Lower lobe of right lung (tissue), 2 donors: ENCODE measurements at regions not wholly inside any gene's neighbourhood (a gene's known extent, or its start where the extent isn't known, plus 50 kb on each side); places are given as distances from the start of the nearest gene placed in this dataset.

Experiments
- ATAC-seq, 2 donors: fragments of 200-7000 bp; cut with Tn5 transposase; one replicate each; pipeline ENCODE4 v1.9.1; 2020 to 2022; ENCODE audit warnings: mild to moderate bottlenecking in 2 of 2, moderate library complexity in 2 of 2
- DNase-seq: peaks from one replicate; pipeline ENCODE4 v3.0.0-alpha.2; 2020
- H3K27ac ChIP-seq: fragments of 200-600 bp; one replicate; pipeline ENCODE4 v1.8.0; 2022
- H3K27me3 ChIP-seq: fragments of 200-600 bp; one replicate; pipeline ENCODE4 v1.8.0; 2022; ENCODE audit warnings: low read depth
- H3K36me3 ChIP-seq: fragments of 200-600 bp; one replicate; pipeline ENCODE4 v1.8.0; 2022; ENCODE audit warnings: mild to moderate bottlenecking
- H3K4me1 ChIP-seq: fragments of 200-600 bp; one replicate; pipeline ENCODE4 v1.8.0; 2022
- H3K4me3 ChIP-seq: fragments of 200-600 bp; one replicate; pipeline ENCODE4 v1.8.0; 2022; ENCODE audit warnings: mild to moderate bottlenecking
- H3K9me3 ChIP-seq: fragments of 200-600 bp; one replicate; pipeline ENCODE4 v1.8.0; 2022
- intact Hi-C: fragments of 100-400 bp; cut with DNase I; formaldehyde crosslinking; loops from one replicate; pipeline ENCODE4 v1.11.0; 2022
- TF ChIP-seq, protein P1 (sequence below): fragments of 200-600 bp; IDR thresholded peaks from one replicate; pipeline ENCODE4 v1.8.0; 2022; ENCODE audit warnings: antibody characterized with exemption, mild to moderate bottlenecking
- donor health status: DM: no; HTN: yes; CAD: no; lungs with severe emphysema.

DNA sequence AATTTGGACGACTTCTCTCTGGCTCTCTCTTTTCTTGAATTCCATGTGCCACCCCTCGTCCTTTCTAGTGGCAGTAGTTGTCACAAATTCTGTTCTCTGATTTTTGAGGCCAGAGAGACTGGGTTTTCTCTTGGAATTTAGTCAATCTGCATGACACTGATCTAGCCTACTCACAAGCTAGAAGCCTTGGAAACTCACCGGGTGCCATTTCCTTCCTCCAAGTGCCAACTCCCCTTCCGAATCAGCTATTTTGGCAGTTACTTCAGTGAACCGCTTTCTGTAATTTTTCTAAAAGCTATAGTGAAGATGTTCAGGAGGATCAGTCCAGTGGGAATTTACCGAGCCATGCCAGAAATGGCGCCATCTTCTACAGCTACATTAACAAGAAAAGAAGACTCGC lies 228.9 kb downstream of the PMP22 start:
- Histone ChIP-seq H3K4me1 (peaks cover 8% of the 10 kb centered on the region), H3K36me3 (no peaks in the 10 kb centered on the region), H3K27ac (no peak overlapping the region), H3K4me3 (no peak overlapping the region), H3K9me3 (no peaks in the 10 kb centered on the region), H3K27me3 (no peaks in the 10 kb centered on the region)
- intact Hi-C loops: no loop called here
- TF ChIP-seq, protein P1, sequence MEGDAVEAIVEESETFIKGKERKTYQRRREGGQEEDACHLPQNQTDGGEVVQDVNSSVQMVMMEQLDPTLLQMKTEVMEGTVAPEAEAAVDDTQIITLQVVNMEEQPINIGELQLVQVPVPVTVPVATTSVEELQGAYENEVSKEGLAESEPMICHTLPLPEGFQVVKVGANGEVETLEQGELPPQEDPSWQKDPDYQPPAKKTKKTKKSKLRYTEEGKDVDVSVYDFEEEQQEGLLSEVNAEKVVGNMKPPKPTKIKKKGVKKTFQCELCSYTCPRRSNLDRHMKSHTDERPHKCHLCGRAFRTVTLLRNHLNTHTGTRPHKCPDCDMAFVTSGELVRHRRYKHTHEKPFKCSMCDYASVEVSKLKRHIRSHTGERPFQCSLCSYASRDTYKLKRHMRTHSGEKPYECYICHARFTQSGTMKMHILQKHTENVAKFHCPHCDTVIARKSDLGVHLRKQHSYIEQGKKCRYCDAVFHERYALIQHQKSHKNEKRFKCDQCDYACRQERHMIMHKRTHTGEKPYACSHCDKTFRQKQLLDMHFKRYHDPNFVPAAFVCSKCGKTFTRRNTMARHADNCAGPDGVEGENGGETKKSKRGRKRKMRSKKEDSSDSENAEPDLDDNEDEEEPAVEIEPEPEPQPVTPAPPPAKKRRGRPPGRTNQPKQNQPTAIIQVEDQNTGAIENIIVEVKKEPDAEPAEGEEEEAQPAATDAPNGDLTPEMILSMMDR: no peak
- no peak for ATAC-seq
- no peak for DNase-seq

DNA sequence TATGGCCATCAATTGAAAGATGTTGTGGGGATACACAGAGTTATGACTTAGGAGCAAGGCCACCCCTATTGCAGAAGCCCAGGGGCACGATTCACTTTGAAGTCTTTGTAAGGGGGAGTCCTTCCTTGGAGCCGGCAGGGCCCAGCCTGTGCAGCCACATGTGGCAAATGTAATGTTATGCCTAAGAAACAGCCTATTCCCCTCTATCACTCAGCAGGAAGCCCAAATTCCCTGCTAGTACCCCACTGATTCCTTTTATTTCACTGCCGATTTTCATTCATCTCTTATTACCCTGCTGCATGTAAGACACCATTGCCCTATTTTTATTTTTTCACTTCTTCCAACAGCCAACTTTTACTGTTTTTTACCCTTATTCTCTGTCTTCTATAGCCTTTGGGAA lies 233.2 kb downstream of the PMP22 start:
- ATAC-seq (no peak), DNase-seq (no peak)
- Histone ChIP-seq H3K27ac (no peak overlapping the region), H3K4me3 (no peak overlapping the region), H3K4me1 (no peaks in the 10 kb centered on the region), H3K9me3 (no peaks in the 10 kb centered on the region), H3K36me3 (no peaks in the 10 kb centered on the region), H3K27me3 (no peaks in the 10 kb centered on the region)
- intact Hi-C loops: no loop called here
- TF ChIP-seq, protein P1: no peak

DNA sequence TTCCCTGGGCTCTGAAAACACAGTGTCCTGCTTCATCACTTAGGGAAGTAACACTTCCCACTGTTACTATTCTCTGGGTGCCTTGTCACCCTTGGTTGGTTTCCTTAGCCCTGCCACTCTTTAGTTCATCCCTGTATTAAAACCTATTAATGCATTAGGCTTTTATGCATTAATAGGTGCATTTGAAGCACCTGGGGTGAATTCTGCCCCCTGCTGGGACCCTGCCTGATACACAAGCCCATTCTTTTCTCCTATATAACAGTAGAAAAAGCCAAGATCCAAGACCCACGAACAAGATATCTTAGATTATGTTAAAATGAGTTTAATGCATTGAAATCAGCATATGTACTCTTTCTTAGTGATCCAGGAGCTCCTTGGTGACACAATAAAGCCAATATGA lies 235.7 kb downstream of the PMP22 start:
- TF ChIP-seq, protein P1: no peak
- ATAC-seq (no peak), DNase-seq (no peak)

DNA sequence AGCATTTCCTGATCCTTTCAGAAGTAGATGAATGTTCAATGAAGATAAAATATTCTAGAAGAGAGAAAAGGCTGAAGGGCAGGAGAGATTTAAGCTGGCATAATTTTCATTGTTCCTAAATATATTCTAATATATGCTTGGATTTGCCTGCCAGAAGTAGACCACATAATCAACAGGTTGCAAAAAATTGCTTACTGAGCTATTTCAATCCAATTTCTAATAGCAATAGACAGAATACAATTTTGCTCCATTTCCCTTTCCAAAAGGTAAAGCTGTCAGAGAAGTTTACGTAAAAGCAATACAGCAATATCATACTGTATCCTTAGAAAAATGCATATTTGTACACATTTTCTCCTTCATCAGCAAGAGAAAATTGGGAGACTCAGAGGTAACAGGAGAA lies 237.3 kb downstream of the PMP22 start:
- Histone ChIP-seq H3K9me3 (no peaks in the 10 kb centered on the region), H3K36me3 (no peaks in the 10 kb centered on the region), H3K27me3 (no peaks in the 10 kb centered on the region), H3K4me1 (no peaks in the 10 kb centered on the region), H3K27ac (no peak overlapping the region), H3K4me3 (no peak overlapping the region)
- DNase-seq (no peak), ATAC-seq (no peak)
- TF ChIP-seq, protein P1: no peak
- intact Hi-C loops: no loop called here

More for the DNA sequence above, 235.7 kb downstream of the PMP22 start:
- Histone ChIP-seq H3K27ac (no peak overlapping the region), H3K27me3 (no peaks in the 10 kb centered on the region), H3K36me3 (no peaks in the 10 kb centered on the region), H3K4me3 (no peak overlapping the region), H3K9me3 (no peaks in the 10 kb centered on the region), H3K4me1 (no peaks in the 10 kb centered on the region)
- intact Hi-C loops: no loop called here

DNA sequence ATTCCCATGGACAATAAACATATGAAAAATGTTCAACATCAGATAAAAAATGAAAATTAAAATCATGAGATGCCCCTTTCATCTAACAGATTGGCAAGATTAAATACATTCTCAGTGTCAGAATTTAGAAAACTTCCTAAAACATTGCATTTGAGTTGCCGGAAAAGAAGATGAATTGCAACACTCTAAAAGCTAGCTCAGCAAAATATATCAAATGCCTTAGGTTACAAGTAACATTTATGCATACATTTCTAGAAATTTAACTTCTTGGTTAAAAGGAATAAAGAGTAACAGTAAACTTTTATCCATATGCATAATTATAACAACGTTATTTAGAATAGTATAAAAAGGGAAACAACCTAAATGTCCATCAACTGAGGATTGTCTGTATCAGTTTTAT lies 239.0 kb downstream of the PMP22 start:
- DNase-seq (no peak), ATAC-seq (no peak)
- intact Hi-C loops: no loop called here
- Histone ChIP-seq H3K9me3 (no peaks in the 10 kb centered on the region), H3K27me3 (no peaks in the 10 kb centered on the region), H3K36me3 (no peaks in the 10 kb centered on the region), H3K4me1 (no peaks in the 10 kb centered on the region), H3K4me3 (no peak overlapping the region), H3K27ac (no peak overlapping the region)
- TF ChIP-seq, protein P1: no peak
